RWPE2 (cell line): ENCODE measurements at regions not wholly inside any gene's neighbourhood (a gene's known extent, or its start where the extent isn't known, plus 50 kb on each side); places are given as distances from the start of the nearest gene placed in this dataset.

Experiments used
- ATAC-seq: fragments of 200-7000 bp; cut with Tn5 transposase; 3 replicates; pipeline ENCODE4 v1.9.1; 2021; ENCODE audit warnings: low read depth
- DNase-seq: peaks from one replicate; pipeline ENCODE4 v3.0.0-alpha.2; 2020; ENCODE audit warnings: low spot score
- H3K27ac ChIP-seq: fragments of 450-650 bp; 2 replicates; pipeline ENCODE4 v1.5.1; 2017; ENCODE audit warnings: mild to moderate bottlenecking; ENCODE audit not compliant: poor library complexity, severe bottlenecking
- H3K27me3 ChIP-seq: fragments of 250-450 bp; sonication (Bioruptor Pico); 2 replicates; pipeline ENCODE4 v1.5.1; 2021; ENCODE audit warnings: mild to moderate bottlenecking, moderate library complexity; ENCODE audit not compliant: insufficient read depth, poor library complexity, severe bottlenecking
- H3K36me3 ChIP-seq: fragments of 250-450 bp; sonication (Bioruptor Pico); 2 replicates; pipeline ENCODE4 v1.5.1; 2020; ENCODE audit warnings: low read depth, mild to moderate bottlenecking, moderate library complexity
- H3K4me1 ChIP-seq: fragments of 250-450 bp; sonication (Bioruptor Pico); 2 replicates; pipeline ENCODE4 v1.5.1; 2021; ENCODE audit warnings: mild to moderate bottlenecking, moderate library complexity; ENCODE audit not compliant: insufficient read depth, poor library complexity, severe bottlenecking
- H3K4me3 ChIP-seq: fragments of 250-450 bp; sonication (Bioruptor Pico); 2 replicates; pipeline ENCODE4 v1.5.1; 2021; ENCODE audit warnings: mild to moderate bottlenecking, moderate library complexity; ENCODE audit not compliant: severe bottlenecking
- H3K9me3 ChIP-seq: fragments of 250-450 bp; sonication (Bioruptor Pico); 2 replicates; pipeline ENCODE4 v1.5.1; 2021; ENCODE audit warnings: mild to moderate bottlenecking, moderate library complexity; ENCODE audit not compliant: severe bottlenecking
- TF ChIP-seq, protein P1 (sequence below): fragments of 450-650 bp; IDR thresholded peaks from one replicate; pipeline ENCODE4 v1.5.1; 2017; ENCODE audit warnings: mild to moderate bottlenecking, moderate library complexity; ENCODE audit not compliant: poor library complexity, severe bottlenecking

DNA sequence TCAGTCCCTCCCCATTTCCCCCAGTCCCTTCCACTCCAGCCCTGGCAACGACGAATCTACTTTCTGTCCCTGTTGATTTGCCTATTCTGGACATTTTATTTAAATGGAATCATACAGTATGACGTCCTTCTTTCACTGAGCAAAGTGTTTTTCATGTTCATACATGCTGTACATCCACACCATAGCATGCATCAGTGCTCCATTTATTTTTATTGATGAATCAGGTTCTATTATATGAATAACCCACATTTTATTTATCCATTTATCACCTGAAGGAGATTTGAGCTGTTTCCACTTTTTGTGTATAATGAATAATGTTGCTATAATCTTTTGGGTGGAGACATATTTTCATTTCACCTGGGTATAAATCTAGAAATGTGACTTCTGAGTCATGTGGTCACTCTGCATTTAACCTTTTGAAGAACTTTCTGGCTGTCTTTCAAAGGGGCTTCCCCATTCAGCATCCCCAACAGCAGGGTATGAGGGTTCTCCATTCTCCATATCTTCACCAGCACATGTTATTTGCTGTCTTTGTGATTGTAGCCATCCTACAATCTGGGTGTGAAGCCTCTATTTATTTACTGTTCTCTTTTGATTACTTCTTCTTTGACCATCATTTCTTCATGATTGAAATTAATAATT, 531.7 kb downstream of the ETS1 start:
- TF ChIP-seq, protein P1, sequence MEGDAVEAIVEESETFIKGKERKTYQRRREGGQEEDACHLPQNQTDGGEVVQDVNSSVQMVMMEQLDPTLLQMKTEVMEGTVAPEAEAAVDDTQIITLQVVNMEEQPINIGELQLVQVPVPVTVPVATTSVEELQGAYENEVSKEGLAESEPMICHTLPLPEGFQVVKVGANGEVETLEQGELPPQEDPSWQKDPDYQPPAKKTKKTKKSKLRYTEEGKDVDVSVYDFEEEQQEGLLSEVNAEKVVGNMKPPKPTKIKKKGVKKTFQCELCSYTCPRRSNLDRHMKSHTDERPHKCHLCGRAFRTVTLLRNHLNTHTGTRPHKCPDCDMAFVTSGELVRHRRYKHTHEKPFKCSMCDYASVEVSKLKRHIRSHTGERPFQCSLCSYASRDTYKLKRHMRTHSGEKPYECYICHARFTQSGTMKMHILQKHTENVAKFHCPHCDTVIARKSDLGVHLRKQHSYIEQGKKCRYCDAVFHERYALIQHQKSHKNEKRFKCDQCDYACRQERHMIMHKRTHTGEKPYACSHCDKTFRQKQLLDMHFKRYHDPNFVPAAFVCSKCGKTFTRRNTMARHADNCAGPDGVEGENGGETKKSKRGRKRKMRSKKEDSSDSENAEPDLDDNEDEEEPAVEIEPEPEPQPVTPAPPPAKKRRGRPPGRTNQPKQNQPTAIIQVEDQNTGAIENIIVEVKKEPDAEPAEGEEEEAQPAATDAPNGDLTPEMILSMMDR: no peak
- DNase-seq (no peak), ATAC-seq (peak; percentile 69)
- H3K27ac ChIP-seq: peak overlapping the region; percentile 98
- H3K4me1 ChIP-seq: peaks cover 50% of the 10 kb centered on the region
- H3K9me3 ChIP-seq: no peaks in the 10 kb centered on the region
- no peaks in the 10 kb centered on the region for H3K36me3 ChIP-seq
- no peak overlapping the region for H3K4me3 ChIP-seq
- no peaks in the 10 kb centered on the region for H3K27me3 ChIP-seq

DNA sequence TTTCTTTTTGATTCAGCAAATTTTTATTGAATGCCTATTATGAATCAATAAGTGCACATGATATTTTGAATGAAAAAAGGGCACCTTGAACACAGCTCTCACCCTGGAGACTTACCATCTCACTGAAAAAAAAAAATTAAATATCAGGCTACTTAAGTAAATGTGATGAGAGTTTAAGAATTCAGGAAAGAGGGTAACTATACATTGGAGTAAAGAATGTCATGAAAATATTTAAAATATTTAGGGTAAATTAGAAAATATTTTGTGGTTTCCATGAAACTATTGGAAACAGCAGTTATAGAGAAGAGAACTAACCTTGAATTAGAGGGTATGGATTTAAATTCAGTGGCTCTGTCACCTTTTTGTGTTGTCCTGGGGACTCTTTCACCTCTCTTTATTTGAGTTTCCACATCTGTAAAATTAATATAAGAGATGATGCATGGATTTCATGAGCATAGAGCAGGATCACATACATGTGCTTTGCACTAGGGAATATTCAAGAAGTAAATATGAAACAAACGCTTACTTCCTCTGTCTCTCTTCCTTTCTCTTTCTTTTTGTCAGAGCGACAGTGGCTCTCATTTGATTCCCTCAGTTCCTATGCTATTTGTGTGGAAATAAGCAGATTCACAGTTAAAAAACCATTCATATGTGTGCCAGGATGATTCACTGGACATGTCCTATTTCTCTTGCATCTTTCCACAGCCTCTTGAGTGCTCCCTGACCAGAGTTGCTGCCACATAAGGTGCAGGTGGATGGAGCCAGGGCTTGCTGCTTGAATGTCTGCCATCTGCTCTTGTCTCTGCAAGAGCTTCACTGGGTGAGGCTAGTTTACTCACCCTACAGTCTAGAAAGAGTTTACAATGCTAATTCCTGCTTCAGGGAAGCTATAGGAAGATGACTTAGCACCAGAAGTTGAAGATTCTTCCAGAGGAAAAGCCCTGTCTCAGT, 533.1 kb downstream of the ETS1 start:
- no peaks in the 10 kb centered on the region for H3K9me3 ChIP-seq
- no peak for DNase-seq
- peak; percentile 49; the same call in 2 of the 3 replicates for ATAC-seq
- no peaks in the 10 kb centered on the region for H3K36me3 ChIP-seq
- H3K4me3 ChIP-seq: no peak overlapping the region
- peaks cover 50% of the 10 kb centered on the region for H3K4me1 ChIP-seq
- H3K27me3 ChIP-seq: no peaks in the 10 kb centered on the region
- TF ChIP-seq, protein P1: no peak
- H3K27ac ChIP-seq: peak overlapping the region; percentile 98

DNA sequence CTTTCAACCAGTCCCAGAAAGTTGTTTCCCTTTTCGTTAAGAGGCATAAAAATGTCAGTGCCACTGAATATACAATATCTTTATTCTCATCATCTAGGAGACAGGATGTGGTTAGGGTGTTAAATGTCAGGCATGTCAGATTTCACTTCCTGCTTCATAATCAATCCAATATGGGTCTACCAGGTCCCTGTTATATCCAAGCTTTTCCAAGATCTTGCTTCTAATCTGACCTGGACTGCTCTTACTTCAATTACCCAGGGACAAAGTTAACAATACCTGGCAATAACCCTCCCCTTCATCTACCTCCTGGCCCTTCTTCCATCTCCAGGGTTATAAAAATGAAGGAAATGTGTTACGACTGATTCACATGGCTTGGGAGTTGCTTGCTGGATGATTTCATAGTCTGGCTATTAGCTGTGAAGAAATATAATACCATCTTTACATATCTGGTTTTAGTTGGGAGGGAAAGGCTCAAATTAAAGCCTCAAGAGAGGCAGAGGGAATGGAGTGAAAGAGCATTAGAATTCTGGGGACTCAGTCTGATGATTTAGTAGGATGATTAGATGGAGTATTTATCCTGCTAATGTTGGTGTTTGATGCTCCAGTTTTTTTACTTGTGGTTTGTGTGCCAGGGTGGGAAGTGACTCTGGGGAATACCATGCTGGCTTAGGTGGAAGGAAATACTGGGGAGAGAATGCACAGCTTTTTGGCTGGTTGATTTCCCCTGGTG, 534.3 kb downstream of the ETS1 start:
- Histone ChIP-seq H3K27ac (peak overlapping the region; percentile 98), H3K9me3 (no peaks in the 10 kb centered on the region), H3K36me3 (no peaks in the 10 kb centered on the region), H3K4me3 (no peak overlapping the region), H3K4me1 (peaks cover 46% of the 10 kb centered on the region), H3K27me3 (no peaks in the 10 kb centered on the region)
- TF ChIP-seq, protein P1: no peak
- ATAC-seq (peak; percentile 72), DNase-seq (no peak)

DNA sequence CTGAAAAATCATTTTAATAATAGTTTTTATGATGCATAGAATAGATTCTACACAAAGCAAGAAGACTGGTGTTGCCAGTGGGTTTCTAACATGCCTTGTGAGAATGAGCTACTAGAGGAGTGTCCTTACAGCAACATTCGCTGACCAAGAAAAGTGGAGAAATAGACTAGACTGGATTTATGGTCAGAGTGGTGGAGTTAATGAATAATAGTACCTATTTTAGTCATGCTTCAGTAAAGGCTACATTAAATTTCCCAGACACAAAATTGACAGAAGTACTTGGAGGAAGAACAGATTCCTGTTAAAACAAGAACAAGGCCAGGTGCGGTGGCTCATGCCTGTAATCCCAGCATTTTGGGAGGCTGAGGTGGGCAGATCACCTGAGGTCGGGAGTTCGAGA, 539.2 kb downstream of the ETS1 start:
- no peaks in the 10 kb centered on the region for H3K27me3 ChIP-seq
- no peaks in the 10 kb centered on the region for H3K36me3 ChIP-seq
- TF ChIP-seq, protein P1: no peak
- no peak overlapping the region for H3K27ac ChIP-seq
- H3K4me3 ChIP-seq: no peak overlapping the region
- ATAC-seq (no peak), DNase-seq (no peak)
- no peaks in the 10 kb centered on the region for H3K9me3 ChIP-seq
- peaks cover 15% of the 10 kb centered on the region for H3K4me1 ChIP-seq
